ENCODE measurements at regions not wholly inside any gene's neighbourhood (a gene's known extent, or its start where the extent isn't known, plus 50 kb on each side); places are given as distances from the start of the nearest gene placed in this dataset.

- no peak for TF ChIP-seq CTCF (IDR thresholded peaks at IDR 0.05; ENCODE audit: borderline replicate concordance, extremely low read depth, low read length, poor library complexity, severe bottlenecking)
- no peak for TF ChIP-seq EZH2 (IDR thresholded peaks at IDR 0.05; ENCODE audit: borderline replicate concordance, low read depth, low read length, severe bottlenecking)
Measured at GRCh38 chr20:52845044-52845443, 127.1 kb upstream of the TSHZ2 start.
